HG03039 (cell line): ENCODE measurements at regions not wholly inside any gene's neighbourhood (a gene's known extent, or its start where the extent isn't known, plus 50 kb on each side); places are given as distances from the start of the nearest gene placed in this dataset.
A peak's percentile ranks its signal among the peaks of the same experiment; 100 is the strongest.
"Not testable (repeated sequence)": the region's sequence is repeated elsewhere in the genome, so short reads cannot be mapped to it uniquely, and the experiment has no call there.

Experiments used
- ATAC-seq: cut with Tn5 transposase; IDR thresholded peaks from one replicate; pipeline ENCODE4 v1.9.1; 2021; ENCODE audit warnings: mild to moderate bottlenecking, moderate library complexity; ENCODE audit not compliant: unreplicated experiment

DNA sequence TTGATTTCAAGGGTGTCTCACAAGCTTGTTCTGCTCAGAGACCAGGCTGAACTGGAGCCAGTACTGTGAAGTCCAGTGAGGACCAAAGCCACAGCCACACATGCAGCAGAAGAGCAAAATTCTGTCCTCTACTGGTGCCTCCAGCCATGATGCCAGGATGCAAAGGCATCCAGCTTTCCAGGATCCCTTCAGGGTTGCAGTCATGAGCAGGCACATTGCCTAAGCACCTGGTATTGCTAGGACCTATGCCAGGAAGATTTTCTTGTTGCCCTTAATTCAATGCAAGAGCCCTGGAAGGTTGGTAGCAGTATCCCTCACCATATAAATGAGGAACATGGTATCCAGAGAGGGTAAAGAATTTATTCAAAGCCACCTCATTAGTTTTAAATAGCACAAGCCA is 78.9 kb upstream of the CYRIA start:
- ATAC-seq: no peak

DNA sequence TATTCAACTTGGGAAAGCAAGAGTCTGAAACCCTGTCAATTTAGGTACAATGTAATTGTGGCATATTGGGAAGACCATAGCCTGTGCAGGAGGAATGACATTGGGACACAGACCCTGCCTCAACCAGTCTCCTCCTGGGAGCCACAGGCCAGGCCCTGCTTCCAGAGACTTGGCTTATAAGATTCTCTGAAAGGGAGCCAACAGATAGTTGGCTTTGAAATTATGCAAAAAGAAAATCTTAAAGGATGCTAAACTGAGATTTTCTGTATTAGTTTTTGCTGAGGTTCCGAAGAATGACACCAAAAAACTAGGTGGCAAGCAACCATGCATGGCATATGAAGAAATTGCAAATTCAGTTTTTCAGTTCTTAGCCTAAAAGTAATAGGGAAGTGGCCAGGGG is 76.4 kb upstream of the CYRIA start:
- no peak for ATAC-seq

DNA sequence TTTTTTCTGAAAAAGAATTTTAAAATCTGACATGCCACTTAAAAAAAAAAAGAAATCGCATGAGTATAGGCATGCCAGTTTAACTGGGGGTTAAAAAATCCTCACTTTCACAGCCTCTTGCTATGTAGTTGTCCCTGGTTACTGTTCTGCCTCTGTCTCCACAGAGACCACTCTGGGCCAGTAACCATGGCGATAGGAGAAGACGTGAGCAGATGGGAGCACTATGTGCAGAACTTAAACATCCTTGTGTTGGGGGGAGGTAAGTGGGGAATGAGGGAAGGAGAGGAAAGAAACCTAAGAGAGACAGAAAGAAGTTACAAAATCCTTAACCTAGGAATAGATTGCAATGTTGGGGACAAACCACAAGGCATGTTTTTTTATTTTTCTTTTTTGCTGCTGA is 75.9 kb upstream of the CYRIA start:
- no peak for ATAC-seq

DNA sequence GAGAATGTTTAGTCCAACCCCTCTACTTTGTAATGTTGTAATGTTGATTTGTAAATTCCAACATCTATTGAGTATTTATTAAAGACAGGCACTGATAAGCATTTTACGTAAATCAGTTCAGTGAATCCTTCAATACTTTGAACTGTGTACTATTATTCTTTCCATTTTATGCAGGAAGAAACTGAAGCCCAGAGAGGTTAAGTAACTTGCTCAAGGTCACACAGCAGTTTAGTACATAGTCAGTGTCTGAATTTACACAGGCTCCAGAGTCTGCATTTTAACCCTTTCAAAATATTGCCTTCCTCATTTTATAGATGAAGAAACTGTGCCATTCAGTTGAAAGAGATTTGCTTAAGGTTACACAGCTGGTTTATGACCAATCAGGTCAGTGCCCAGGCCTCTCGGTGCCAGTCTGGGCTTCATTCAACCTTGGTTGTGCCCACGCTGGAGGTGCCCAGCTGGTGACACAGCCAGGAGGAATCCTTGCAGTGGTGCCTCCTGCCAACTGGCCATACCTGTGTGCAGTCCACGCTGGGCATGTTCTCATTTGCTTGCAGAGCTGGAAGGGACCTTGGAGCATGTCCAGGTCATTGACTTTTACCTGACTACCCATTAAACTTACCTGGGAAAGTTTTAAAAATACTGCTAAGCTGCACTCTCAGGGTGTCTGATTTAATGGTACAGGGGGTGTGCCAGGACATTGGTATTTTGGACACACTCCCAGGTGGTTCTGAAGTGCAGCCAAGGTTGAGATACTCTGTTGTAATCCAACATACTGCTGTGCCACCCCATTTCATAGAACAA is 74.3 kb upstream of the CYRIA start:
- ATAC-seq: no peak

DNA sequence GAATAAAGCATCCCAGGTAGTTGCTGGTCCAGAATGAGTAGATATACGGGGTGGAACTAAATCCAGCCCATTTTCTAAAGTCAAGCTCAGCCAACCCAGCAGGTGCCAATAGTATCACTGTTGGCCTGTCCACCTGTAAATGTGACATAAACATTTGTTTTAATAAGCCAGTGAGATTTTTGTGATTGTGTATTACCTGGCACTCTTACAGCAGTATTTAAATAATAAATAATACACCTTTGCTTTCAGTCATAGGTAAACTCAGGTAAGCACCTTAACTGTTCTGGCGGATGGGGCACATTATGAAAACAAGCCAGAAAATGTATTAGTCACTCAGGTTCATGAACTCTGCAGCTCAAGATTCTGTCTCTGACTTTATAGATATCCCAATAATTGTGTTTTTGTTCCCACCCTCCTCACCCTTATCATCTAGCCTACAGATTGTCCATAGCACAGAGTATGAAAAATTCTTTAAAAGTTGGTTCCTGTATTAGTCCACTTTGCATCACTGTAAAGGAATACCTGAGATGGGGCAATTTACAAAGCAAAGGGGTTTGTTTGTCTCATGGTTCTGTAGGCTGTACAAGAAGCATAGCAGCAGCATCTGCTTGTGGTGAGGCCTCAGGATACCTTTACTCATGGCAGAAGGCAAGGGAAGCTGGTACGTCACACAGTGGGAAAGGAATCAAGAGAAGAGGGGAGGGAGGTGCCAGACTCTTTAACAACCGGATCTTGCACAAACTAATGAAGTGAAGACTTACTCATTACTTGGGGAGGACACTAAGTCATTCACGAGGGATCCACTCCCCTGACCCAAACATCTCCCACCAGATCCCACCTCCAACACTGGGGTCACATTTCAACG is 73.0 kb upstream of the CYRIA start:
- no peak for ATAC-seq

DNA sequence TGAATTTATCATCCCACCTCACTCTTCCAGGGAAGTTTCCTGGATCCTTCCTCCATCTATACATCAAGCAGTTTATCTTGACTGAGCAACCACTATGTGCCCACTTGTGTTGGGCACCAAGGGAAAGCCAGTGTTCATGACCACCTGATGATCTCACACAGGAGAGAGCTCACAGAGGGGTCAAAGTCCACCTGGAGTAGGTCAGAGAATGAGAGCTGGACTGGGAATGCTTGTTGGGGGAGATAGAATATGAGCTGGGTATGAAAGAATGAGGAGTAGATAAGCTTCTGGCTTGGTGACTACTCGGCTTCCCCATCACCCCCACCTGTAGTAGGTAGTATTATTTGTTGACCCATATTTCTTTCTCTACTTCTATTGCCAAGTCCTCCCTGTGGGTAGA is 72.2 kb upstream of the CYRIA start:
- no peak for ATAC-seq

DNA sequence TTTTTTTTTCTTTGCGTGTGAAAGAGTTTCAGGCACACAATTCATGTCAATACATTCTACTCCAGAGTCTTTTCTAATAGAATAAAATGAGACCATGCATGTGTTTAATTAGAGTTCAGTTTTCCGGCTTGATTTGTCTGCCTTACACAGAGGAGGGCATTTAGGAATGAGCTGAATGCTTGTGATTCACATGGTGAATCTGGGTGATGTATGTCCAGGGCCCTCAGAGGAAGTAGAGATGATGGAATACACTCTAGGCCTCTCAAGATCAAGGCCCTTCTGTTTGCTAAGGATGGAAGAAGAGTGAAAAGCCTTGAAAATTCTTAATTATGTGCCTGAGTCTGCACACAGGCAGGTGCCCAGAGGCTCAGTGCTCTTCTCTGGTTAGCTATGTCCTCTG is 71.0 kb upstream of the CYRIA start:
- no peak for ATAC-seq

DNA sequence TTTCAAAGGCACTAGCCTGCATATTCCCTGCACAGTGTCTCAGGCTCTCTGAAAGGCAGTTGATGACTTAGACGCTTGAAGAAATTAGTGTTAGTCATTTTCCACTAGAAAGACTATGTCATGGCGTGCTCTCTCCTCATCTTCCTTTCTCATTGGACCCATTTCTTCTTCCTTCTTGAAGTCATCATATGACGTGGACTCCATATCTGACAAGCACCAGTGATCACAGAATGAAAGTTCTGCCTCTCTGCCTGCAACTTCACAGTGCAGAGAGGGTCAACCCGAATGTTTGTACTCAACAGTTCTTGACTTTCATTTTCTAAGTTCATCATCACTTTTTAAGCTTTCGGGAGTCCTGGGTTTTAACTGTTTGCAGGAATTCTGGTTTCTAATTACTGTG is 63.7 kb upstream of the CYRIA start:
- ATAC-seq: peak; percentile 55

DNA sequence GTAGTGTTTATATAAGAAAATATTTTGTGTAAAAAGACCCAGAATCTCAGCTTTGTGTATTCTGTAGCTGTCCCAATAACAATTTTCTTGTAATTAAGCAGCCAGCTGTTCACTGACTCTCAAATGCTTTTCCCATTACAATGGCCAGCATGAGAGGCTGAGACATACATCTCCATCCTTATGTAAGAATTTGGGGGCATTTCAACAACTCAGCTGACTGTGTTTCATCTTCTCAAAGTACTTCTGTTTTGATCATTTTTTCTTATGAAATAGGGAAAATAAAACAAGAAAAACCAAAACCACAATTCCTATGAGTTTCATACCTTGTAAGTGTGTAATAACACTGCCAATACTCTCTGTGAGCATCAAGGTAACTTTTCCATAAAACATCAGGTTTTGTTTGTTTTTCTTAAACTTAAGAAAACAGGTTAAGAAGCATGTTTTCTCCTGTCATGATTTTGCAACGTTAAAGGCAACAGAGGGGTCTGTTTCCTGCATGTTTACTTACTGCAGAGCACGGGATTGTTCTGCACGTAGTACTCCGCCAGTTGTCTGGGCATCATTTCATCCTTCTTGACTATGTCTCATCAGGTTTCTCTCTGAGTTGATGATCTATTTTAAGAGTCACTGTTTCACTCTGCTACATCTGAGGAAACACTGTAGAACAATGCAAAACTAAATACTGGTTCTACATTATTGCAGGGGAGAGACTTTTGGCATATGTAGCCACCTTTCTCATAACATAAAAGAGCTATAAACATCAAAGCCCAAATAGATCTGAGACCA is 62.9 kb upstream of the CYRIA start:
- ATAC-seq: peak; percentile 71

DNA sequence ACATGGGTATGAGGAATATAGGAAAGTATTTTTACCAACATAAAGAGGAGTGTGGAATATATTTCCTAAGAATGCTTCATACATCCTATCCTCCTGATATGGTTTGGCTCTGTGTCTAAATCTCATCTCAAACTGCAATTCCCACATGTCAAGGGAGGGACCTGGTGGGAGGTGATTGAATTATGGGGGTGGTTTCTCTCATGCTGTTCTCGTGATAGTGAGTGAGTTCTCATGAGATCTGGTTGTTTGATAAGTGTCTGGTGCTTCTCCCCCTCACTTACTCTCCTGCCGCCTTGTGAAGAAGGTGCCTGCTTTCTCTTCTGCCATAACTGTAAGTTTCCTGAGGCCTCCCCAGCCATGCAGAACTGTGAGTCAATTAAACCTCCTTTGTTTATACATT is 62.2 kb upstream of the CYRIA start:
- ATAC-seq: not testable (repeated sequence)

DNA sequence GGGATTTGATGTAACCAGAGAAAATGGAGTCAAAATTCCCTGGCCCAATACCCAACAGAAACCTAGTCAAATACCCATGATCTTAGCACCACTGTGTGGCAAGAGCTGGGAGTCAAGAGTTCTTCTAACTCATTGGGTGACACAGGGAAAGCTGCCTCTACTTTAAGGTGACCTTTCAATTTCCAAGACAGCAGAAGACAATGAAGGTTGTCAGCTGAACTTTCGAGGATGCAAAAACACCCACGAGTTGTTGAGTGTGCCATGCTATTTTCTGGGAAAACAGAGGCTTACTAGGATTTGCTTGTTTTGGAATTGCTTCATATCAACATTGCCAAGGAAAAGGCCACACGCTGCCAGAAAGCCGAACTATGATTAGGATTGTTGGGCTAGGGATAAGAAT is 61.6 kb upstream of the CYRIA start:
- no peak for ATAC-seq

DNA sequence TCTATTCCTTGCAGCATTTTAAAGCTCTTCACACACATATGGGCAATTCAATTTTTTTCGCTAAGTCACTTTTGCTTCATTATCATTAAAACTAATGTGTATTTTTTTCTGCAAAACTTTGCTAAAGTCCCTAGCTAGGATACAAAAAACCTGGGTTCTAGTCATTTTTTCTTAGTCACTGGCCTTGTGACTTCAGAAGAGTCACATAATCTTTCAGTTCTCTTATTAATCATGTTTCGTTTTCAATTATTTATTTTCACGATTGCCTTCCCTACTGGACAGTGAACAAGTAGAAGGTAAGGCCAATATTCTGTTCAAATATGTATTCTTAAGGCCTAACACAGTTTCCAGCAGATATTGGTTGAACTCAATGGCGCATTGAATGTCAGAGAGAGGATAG is 60.9 kb upstream of the CYRIA start:
- ATAC-seq: no peak

DNA sequence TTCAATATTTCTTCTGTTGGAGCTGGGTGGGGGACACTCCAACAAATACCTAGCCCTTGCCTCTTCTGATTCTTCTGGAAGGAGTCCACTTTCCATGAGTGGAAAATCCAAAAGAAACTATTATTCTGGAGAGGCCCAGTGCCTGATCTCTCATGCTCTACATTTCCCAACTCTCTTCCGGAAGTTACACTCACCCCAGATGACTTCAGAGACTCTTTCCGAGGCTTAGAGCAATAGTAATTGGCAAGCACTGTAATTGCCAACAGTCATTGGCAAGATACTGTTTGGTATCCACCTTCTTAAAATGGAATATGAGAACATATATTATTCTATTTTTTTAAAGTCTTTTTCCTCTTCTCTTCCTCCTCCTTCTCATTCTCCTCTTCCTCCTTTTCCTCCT is 60.5 kb upstream of the CYRIA start:
- no peak for ATAC-seq

DNA sequence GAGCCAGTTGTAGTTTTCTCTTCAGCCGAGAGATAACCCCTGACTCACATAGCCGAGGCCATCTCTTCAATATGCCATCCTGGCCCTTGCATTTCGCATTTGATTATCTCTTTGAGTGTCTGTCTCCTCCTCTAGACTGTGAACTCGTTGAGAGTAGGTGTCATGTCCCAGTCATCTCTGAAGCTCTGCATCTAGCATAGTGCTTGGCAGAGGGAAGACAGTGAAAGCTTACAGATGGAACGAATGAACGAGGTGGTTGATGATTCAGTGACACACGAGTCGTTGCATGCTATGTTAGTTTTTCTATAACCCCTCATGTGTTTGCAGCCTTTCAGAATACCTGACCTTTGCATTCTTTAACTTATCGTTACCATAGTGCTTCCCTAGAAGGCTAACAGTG is 59.9 kb upstream of the CYRIA start:
- no peak for ATAC-seq

DNA sequence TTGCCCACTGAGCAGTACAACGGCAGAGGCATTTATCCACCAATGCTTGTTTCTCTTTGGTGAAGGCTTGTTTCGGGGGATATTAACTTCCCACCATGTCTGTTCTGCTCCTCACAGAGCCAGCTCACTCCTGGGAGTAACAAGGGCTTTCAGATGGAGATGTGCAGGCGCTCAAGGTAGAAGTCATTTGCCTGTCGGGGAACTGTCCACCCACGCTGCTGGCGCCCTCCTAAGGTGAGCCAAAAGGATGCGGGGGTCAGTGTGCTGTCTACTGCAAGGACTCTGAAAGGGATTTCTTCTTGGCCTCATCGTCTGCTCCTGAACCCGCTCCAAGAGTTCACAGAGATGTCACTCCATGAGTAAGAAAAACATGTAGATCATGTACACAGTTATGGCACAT is 57.0 kb upstream of the CYRIA start:
- no peak for ATAC-seq

DNA sequence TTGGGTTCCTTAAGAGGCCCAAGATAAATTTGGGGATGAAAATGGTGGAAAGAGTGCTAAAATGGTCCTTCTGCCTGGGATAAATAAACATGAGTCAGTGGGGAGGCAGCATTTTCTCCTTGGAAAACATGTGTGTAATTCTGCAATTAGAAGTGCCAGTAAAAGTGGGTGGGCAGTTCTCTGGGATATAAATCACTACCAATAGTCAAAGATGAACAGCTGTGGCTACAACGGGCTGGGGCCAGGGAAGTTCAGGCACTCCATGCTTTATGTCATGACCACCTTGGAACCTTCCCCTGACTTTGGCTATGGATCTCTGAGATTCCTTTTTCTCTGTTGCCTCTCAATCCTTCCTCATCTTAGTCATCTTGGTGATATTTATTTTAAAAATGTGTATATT is 56.5 kb upstream of the CYRIA start:
- ATAC-seq: no peak

DNA sequence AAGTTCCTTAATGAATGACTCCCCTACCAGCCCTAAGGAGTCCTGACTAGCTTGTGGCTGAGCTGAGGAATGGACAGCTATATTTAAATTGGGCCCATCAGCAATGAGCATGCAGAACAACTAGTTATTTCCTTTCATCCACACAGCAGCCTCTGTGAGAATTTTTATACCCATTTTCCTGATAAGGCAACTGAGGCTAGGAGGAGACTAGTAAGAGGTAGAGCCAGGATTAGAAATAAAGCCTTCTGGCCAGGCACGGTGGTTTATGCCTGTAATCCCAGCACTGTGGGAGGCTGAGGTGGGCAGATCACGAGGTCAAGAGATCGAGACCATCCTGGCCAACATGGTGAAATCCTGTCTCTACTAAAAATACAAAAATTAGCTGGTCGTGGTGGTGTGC is 55.9 kb upstream of the CYRIA start:
- not testable (repeated sequence) for ATAC-seq

DNA sequence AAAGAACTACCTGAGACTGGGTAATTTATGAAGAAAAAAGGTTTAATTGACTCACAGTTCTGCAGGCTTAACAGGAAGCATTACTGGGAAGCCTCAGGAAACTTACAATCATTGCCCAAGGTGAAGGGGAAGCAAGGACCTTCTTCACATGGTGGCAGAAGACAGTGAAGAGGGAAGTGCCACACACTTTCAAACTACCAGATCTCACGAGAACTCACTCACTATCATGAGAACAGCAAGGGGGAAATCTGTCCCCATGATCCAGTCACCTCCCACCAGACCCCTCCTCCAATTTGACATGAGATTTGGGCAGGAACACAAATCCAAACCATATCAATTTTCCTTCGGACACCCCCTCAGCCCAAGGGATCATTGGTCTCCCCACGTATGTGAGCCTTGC is 55.1 kb upstream of the CYRIA start:
- not testable (repeated sequence) for ATAC-seq

DNA sequence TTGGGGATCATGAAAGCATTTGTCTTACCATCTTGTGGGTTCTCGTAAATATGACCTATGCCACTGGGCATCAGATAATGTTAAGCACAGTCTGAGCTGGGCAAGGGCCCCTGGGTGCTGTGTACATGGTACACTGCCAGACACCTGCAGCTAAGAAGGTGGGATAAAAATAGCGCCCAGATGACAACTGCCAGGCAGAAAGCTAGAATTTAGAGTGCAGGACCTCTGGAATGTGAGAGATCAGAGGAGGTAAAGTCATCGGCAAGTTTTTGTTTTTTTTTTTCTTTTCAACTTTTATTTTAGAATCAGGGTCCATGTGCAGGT is 53.8 kb upstream of the CYRIA start:
- no peak for ATAC-seq

DNA sequence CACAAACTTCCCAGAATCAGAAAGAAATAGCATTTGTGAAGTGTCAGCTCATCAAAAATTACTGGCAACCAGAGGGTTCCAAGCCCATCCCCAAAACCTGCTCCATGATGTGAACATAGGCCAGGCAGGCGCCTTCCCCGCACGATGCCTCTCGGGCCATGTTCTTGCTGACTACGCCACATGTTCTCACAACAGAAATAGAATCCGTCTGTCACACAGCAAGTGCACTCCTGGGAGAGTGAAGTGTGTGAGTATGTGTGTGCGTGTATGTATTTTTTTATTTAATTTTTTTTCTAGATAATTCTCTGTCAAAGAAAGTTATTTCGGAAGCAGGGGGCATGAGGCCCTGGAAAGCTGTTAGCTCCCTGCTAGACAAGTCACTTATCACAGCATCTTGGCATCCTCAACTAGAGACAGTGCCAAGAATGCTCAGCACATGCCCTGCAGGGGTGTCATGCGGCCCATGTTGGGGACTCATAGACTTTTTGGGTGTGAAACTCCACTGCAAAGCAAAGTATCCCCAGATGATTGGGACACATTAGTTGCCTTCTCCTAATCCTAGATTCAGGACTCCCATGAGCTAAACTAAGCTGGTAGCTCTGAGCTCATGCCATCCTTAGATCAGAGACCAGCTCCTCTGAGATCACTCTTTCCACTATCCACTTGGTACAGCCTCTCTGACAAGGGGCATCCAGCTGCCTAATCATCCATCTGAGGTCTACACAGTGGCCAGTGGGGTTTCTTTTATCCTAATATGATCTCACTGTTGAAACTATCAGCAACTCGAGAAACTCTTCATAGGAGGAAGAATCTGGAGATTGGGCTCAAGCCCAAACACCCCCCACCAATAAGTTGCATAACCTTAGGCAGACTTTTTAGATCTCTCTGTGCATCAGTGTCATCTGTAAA is 53.2 kb upstream of the CYRIA start:
- no peak for ATAC-seq

DNA sequence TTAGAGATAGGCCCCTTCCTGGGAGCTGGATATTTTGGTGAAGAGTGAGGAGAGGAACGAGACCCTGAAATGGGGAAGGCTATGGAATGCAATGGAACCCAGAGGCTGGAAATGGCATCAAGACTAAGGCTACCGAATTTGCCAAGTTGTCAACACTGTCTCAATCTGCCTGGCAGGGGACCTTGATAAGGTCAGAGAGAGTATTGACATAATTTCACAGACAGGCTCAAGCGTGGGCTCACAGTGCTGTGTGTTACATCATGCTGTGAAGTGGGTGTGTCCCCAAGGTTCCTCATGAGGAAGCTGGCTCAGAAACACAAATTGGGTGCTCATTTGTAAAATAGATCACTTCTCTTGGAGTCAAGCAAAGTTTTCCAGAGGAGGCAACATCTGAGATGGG is 51.8 kb upstream of the CYRIA start:
- no peak for ATAC-seq
